ENCODE measurements at regions not wholly inside any gene's neighbourhood (a gene's known extent, or its start where the extent isn't known, plus 50 kb on each side); places are given as distances from the start of the nearest gene placed in this dataset.

DNA sequence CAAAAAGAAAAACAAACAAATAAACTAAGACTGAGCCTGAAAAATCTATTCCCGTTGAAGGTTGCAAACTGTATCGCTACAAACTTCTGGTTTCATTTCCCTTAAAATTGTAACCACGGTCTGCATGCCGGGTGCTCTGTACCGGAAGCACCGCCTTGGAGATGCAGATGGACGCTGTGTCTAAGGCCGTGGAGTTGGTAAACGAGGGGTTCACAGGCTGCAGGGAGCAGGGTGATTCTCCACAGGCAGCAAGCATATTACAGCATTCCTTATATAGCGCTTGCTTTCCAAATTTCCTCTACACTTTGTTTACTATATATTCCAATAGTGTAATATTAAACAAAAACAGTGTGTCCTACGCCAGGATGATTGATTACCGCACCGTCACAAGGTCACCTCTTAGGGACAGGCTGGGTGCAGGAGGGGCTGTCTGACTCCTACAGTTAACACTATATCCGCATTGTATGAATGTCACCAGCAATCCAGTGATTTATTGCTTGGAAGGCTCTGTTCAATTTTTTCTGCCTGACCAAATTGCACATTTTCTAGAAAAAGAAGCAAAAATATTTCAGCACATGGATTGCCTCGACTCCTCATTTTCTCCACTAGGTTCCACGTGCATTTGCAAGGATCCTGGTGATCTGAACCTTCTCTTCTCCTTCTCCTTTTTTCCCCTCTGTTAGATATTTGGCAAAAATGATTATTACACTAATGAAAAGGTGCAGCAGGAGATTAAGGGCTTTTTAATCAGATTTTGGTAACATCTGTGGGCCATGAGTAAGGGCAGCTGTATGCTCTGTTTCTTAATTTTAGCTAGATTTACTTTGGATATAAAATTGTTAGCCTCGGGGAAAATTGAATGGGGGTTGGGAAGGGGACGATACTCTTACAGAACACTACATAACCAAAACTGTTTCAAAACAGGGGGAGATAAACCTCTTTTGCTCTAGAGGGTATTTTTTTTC lies 325.8 kb upstream of the MGMT start:
- Mint-ChIP-seq H3K4me1 (ENCODE audit: low read depth) (peaks cover 19% of the 10 kb centered on the region), H3K27ac (no peak overlapping the region), H3K36me3 (ENCODE audit: low read depth) (no peaks in the 10 kb centered on the region), H3K9me3 (no peaks in the 10 kb centered on the region), H3K4me3 (ENCODE audit: low read depth) (no peak overlapping the region), H3K27me3 (ENCODE audit: low read depth) (peaks cover 46% of the 10 kb centered on the region)
- intact Hi-C loops (cut with micrococcal nuclease) = no loop called here
- no peak for DNase-seq (ENCODE audit: low spot score)

DNA sequence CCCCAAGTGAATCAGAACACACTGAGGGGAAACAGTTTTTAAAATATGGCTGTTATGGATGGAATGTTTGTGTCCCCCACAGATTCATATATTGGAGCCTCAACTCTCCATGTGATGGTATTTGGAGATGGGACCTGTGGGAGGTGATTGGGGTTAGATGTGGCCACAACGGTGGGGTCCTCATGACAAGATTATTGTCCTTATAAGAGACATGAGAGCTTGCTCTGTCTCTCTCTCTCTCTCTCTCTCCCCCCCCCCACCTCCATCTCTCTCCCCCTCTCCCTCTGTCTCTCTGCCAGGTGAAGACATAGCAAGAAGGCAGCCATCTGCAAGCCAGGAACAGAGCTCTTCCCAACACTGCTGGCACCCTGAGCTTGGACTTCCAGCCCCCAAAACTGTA lies 315.8 kb upstream of the MGMT start:
- Mint-ChIP-seq H3K27me3 (ENCODE audit: low read depth) (no peaks in the 10 kb centered on the region), H3K36me3 (ENCODE audit: low read depth) (no peaks in the 10 kb centered on the region), H3K9me3 (no peaks in the 10 kb centered on the region), H3K4me3 (ENCODE audit: low read depth) (no peak overlapping the region), H3K27ac (no peak overlapping the region), H3K4me1 (ENCODE audit: low read depth) (no peaks in the 10 kb centered on the region)
- no peak for DNase-seq (ENCODE audit: low spot score)
- intact Hi-C loops (cut with micrococcal nuclease) = no loop called here

DNA sequence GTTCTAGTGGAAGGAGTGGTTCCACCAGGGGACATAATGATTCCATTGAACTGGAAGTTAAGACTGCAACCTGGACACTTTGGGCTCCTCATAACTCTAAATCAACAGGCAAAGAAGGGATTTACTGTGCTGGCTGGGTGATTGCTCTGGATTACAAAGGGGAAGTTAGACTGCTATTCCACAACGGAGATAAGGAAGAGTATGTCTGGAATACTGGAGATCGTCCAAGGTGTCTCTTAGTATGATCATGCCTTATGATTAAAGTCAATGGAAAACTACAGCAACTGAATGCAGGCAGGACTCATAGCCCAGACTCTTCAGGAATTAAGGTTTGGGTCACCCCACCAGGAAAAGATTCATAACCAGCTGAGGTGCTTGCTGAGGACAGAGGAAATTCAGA lies 310.6 kb upstream of the MGMT start:
- Mint-ChIP-seq H3K4me3 (ENCODE audit: low read depth) (no peak overlapping the region), H3K27ac (no peak overlapping the region), H3K4me1 (ENCODE audit: low read depth) (peaks cover 6% of the 10 kb centered on the region), H3K27me3 (ENCODE audit: low read depth) (peaks cover 2% of the 10 kb centered on the region), H3K36me3 (ENCODE audit: low read depth) (no peaks in the 10 kb centered on the region), H3K9me3 (no peaks in the 10 kb centered on the region)
- intact Hi-C loops (cut with micrococcal nuclease) = no loop called here
- DNase-seq (ENCODE audit: low spot score) = no peak

DNA sequence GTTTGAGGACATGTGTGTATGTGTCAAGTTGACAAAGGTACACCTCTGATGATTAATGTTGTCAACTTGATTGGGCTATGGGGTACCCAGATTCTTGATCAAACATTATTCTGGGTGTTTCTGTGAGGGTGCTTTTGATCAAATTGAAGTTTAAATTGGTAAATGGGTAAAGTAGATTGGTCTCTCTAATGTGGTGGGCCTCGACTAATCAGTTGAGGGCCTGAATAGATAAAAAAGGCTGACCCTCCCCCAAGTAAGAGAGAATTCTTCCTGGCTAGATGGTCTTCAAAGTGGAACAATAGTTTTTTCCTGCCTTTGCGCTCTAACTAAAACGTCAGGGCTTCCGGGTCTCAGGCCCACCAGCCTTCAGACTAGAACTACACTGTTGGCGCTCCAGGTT lies 309.9 kb upstream of the MGMT start:
- DNase-seq (ENCODE audit: low spot score) = no peak
- no peak overlapping the region for H3K27ac Mint-ChIP-seq
- H3K4me3 Mint-ChIP-seq (ENCODE audit: low read depth) = no peak overlapping the region
- H3K27me3 Mint-ChIP-seq (ENCODE audit: low read depth) = peaks cover 2% of the 10 kb centered on the region
- no peaks in the 10 kb centered on the region for H3K9me3 Mint-ChIP-seq
- no peaks in the 10 kb centered on the region for H3K36me3 Mint-ChIP-seq (ENCODE audit: low read depth)
- intact Hi-C loops (cut with micrococcal nuclease) = no loop called here
- peaks cover 6% of the 10 kb centered on the region for H3K4me1 Mint-ChIP-seq (ENCODE audit: low read depth)

DNA sequence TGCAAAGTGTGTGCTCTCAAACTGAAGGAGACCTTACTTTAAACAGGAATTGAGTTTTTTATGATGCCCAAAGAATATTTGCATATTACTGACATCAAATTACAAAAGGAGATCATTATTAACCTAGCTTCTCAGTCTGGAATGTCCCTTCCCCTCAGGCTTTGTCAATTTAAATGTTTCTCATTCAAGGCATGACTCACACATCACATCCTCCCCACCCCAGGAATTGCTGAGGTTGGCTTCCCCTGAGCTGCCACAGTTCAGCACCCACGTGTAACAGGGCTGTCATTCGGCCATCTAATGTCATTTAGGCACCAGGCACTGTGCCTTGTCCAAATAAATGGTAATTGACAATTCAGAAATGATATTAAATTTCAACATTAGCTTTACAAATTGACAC lies 305.9 kb upstream of the MGMT start:
- H3K9me3 Mint-ChIP-seq = no peaks in the 10 kb centered on the region
- intact Hi-C loops (cut with micrococcal nuclease) = no loop called here
- no peak for DNase-seq (ENCODE audit: low spot score)
- H3K4me1 Mint-ChIP-seq (ENCODE audit: low read depth) = peaks cover 6% of the 10 kb centered on the region
- no peak overlapping the region for H3K4me3 Mint-ChIP-seq (ENCODE audit: low read depth)
- peaks cover 3% of the 10 kb centered on the region for H3K27me3 Mint-ChIP-seq (ENCODE audit: low read depth)
- no peaks in the 10 kb centered on the region for H3K36me3 Mint-ChIP-seq (ENCODE audit: low read depth)
- no peak overlapping the region for H3K27ac Mint-ChIP-seq

DNA sequence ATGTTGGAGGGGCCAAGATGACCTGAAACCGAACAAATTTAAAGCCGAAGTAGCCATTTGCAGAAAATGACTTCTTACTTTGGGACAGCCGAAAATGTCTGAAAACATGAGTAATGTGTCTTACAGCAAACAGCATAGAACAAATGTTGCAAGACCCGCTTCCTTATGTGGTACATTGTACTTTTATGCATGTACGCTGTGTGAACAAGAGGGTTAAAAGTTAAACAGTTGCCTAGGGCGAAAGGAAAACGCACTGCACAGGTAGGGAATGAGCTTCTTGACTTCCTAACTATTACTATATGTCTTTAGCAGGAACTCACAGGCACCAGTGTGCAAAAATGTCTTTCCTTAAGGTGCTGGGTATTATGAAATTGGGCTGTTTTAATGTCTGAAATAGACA lies 303.5 kb upstream of the MGMT start:
- intact Hi-C loops (cut with micrococcal nuclease) = no loop called here
- H3K27ac Mint-ChIP-seq = no peak overlapping the region
- no peak overlapping the region for H3K4me3 Mint-ChIP-seq (ENCODE audit: low read depth)
- H3K9me3 Mint-ChIP-seq = no peaks in the 10 kb centered on the region
- H3K27me3 Mint-ChIP-seq (ENCODE audit: low read depth) = peaks cover 3% of the 10 kb centered on the region
- H3K36me3 Mint-ChIP-seq (ENCODE audit: low read depth) = no peaks in the 10 kb centered on the region
- H3K4me1 Mint-ChIP-seq (ENCODE audit: low read depth) = peaks cover 6% of the 10 kb centered on the region
- no peak for DNase-seq (ENCODE audit: low spot score)

DNA sequence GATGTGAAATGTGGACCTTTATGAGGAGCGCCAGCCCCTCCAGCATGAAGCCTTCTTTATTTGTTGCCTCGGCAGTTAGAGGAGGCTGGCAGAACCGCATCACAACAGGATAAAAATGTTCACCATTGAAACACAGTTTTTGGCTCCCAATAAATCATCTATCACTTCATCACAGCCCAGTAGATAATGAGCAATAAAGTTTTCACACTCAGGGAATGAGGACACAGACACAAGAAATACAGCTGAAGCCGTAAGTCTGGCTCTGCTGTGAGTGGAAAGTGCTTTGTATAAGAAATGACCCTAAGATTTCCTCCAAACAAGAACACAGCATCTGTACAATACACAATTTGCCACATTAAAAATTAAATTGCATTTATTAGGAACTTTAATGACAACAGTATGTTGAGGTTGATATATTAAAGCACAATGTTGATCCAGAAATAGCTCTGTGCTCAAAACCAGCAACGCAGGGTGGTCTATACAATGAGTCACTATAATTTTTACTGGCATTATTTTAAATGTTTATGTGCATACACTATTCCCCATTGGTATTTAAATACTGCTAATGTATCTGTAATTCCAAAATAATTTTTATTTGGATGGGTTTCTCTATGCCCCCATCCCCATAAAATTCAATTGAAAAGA lies 301.8 kb upstream of the MGMT start:
- no peak overlapping the region for H3K27ac Mint-ChIP-seq
- H3K9me3 Mint-ChIP-seq = no peaks in the 10 kb centered on the region
- DNase-seq (ENCODE audit: low spot score) = no peak
- intact Hi-C loops (cut with micrococcal nuclease) = no loop called here
- H3K36me3 Mint-ChIP-seq (ENCODE audit: low read depth) = no peaks in the 10 kb centered on the region
- no peak overlapping the region for H3K4me3 Mint-ChIP-seq (ENCODE audit: low read depth)
- peaks cover 6% of the 10 kb centered on the region for H3K4me1 Mint-ChIP-seq (ENCODE audit: low read depth)
- peaks cover 4% of the 10 kb centered on the region for H3K27me3 Mint-ChIP-seq (ENCODE audit: low read depth)

DNA sequence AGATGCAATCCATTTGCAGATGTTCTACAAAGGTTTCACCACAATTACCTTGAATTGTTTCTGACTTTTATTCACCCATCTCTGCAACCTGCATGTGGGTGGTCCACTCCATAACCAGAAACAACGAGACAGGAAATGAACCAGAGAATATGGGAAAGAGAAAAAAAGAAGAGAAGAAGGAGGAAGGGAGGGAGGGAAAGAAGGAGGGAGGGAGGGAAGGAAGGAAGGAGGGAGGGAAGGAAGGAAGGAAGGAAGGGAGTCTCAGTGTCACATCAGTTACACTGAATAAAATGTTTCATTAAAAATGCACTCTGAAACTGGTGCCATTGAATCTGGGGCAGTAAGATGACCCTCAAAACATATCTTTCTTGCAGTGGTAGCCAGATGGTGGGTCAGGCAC lies 301.3 kb upstream of the MGMT start:
- Mint-ChIP-seq H3K27ac (no peak overlapping the region), H3K36me3 (ENCODE audit: low read depth) (no peaks in the 10 kb centered on the region), H3K27me3 (ENCODE audit: low read depth) (peaks cover 4% of the 10 kb centered on the region), H3K9me3 (no peaks in the 10 kb centered on the region), H3K4me1 (ENCODE audit: low read depth) (peaks cover 5% of the 10 kb centered on the region), H3K4me3 (ENCODE audit: low read depth) (no peak overlapping the region)
- intact Hi-C loops (cut with micrococcal nuclease) = no loop called here
- DNase-seq (ENCODE audit: low spot score) = no peak

DNA sequence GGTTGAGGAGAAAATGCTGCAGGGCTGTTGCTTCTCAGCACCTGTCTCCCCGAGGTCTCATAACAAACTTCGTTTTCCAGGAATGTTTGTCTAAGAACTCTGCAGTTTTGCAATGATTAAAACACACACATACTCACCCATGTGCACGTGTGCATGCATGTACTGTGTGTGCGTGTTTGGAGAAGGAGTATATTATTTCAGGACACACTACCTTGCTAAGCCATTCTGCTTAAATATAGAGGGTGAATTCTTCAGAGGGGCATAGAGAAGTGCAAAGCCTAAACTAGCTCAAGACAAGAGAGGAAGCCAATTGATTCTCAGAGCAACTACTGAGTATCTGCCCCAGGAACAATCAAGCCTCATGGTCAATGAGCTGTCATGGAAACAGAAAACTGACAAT lies 298.4 kb upstream of the MGMT start:
- DNase-seq (ENCODE audit: low spot score) = no peak
- peaks cover 17% of the 10 kb centered on the region for H3K27me3 Mint-ChIP-seq (ENCODE audit: low read depth)
- no peaks in the 10 kb centered on the region for H3K36me3 Mint-ChIP-seq (ENCODE audit: low read depth)
- H3K9me3 Mint-ChIP-seq = no peaks in the 10 kb centered on the region
- no peaks in the 10 kb centered on the region for H3K4me1 Mint-ChIP-seq (ENCODE audit: low read depth)
- intact Hi-C loops (cut with micrococcal nuclease) = no loop called here
- H3K27ac Mint-ChIP-seq = no peak overlapping the region
- H3K4me3 Mint-ChIP-seq (ENCODE audit: low read depth) = no peak overlapping the region

DNA sequence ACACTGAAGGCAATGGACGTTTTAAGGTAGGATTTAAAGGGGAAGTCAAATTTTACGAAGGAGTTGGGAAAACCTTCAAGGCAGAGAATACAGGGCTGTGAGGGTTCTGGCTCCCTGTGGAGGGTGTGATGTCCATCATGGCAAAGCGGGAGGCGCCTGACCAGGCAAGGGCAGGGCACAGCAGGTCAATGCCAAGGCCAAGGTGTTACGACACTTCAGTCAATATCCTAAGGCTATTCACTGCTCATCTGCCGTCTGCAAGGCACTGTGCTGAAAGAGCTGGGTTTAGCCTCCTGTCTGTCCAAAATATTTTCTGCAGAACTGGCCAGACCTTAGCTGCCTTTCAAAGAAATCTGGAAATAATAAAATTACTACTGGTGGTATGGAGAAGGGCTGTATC lies 297.9 kb upstream of the MGMT start:
- no peak overlapping the region for H3K27ac Mint-ChIP-seq
- peaks cover 17% of the 10 kb centered on the region for H3K27me3 Mint-ChIP-seq (ENCODE audit: low read depth)
- no peak overlapping the region for H3K4me3 Mint-ChIP-seq (ENCODE audit: low read depth)
- no peaks in the 10 kb centered on the region for H3K4me1 Mint-ChIP-seq (ENCODE audit: low read depth)
- DNase-seq (ENCODE audit: low spot score) = no peak
- no peaks in the 10 kb centered on the region for H3K9me3 Mint-ChIP-seq
- intact Hi-C loops (cut with micrococcal nuclease) = no loop called here
- no peaks in the 10 kb centered on the region for H3K36me3 Mint-ChIP-seq (ENCODE audit: low read depth)

DNA sequence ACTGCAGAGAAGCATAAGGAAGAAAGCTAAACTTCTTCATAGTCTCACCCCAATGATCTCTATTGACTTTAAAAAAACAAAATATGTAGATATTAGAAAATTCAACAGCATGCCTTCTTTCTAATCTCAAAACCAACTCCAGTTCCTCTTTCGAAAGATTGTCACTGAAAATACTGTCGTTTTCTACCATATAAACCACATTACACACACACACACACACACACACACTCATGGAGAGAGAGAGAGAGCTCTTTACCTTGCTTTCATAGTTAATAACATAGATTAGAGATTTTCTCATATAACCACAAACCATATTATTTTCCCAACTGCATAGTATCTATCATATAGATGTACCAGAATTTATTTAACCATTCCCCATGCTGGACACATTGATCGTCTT lies 296.2 kb upstream of the MGMT start:
- Mint-ChIP-seq H3K9me3 (no peaks in the 10 kb centered on the region), H3K36me3 (ENCODE audit: low read depth) (no peaks in the 10 kb centered on the region), H3K4me3 (ENCODE audit: low read depth) (no peak overlapping the region), H3K27me3 (ENCODE audit: low read depth) (peaks cover 17% of the 10 kb centered on the region), H3K27ac (no peak overlapping the region), H3K4me1 (ENCODE audit: low read depth) (no peaks in the 10 kb centered on the region)
- intact Hi-C loops (cut with micrococcal nuclease) = no loop called here
- no peak for DNase-seq (ENCODE audit: low spot score)

DNA sequence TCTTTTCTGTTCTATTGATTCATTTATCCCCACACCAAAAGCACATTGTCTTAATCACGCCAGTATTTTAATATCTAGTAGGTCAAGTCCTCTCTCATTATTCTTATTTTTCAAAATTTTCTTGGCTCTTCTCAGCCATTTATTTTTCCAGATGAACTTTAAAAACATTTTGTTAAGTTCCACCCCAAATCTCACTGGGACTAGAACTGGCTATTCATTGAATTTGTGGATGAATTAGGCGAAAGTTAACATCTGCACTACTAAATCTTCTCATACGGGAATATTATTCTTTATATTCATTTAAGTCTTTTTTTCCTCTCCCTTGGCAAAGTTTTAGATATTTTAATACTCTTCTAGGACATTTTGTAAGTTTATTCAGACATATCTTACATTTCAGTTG lies 295.2 kb upstream of the MGMT start:
- Mint-ChIP-seq H3K27ac (no peak overlapping the region), H3K4me3 (ENCODE audit: low read depth) (no peak overlapping the region), H3K4me1 (ENCODE audit: low read depth) (no peaks in the 10 kb centered on the region), H3K36me3 (ENCODE audit: low read depth) (no peaks in the 10 kb centered on the region), H3K27me3 (ENCODE audit: low read depth) (peaks cover 20% of the 10 kb centered on the region), H3K9me3 (no peaks in the 10 kb centered on the region)
- intact Hi-C loops (cut with micrococcal nuclease) = no loop called here
- no peak for DNase-seq (ENCODE audit: low spot score)

DNA sequence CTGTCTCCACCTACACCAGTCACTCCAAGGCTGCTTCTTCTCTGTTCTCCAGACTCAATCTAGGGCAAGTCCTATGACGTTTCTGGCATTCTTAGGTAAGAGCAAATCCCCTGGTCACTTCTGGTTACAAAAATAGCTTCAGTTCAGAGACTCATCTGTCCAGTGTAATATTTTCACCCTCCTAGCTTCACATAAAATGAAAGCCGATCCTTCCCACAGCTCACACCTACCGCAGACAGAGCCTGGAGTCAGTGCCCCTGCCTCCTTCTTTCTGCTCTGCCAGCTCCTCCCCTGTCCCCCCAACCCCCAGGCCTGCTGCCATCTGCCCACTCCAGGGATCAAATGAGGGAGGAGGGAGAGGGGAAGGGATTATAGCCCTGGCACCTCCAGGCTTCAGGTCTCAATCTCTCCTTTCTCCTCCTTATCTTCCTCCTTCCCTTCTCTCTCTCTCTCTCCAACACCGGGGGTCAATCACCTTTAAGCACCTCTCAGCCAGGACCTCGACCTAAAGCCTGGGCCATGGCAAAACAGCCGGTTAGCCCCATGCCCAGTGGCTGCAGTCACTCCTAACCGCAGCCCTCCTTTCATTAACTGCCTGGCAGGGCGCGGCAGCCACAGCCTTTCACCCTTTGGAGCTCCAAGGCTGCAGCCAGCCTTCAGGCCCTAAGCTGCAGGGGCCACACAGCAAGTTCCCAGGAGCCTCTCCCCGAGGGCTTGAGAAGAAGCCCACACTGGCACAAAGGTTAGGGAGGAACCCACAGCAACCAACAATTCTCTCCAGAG lies 292.6 kb upstream of the MGMT start:
- Mint-ChIP-seq H3K9me3 (no peaks in the 10 kb centered on the region), H3K27me3 (ENCODE audit: low read depth) (peaks cover 18% of the 10 kb centered on the region), H3K4me3 (ENCODE audit: low read depth) (no peak overlapping the region), H3K36me3 (ENCODE audit: low read depth) (no peaks in the 10 kb centered on the region), H3K4me1 (ENCODE audit: low read depth) (no peaks in the 10 kb centered on the region), H3K27ac (no peak overlapping the region)
- no peak for DNase-seq (ENCODE audit: low spot score)
- intact Hi-C loops (cut with micrococcal nuclease) = no loop called here

Data from activated T-helper 2 cell treated with anti-CD3 and anti-CD28 coated beads, Interferon-gamma antibody, Interleukin-2, Interleukin-4, amounts not matched to agents 10 μg/mL and 5 μg/mL and 100 μg/mL, durations not matched to agents 14 hours and 24 hours and 36 hours (primary cell).